ENCODE measurements at regions not wholly inside any gene's neighbourhood (a gene's known extent, or its start where the extent isn't known, plus 50 kb on each side); places are given as distances from the start of the nearest gene placed in this dataset.

- 32 to 43% methylated on average over 7 of the region's 7 CpGs for WGBS, 2 donors
- DNase-seq (ENCODE audit: low spot score in 2 of 2) = peak; percentile 79 to 91
- H3K4me3 ChIP-seq (ENCODE audit: low read depth, poor library complexity, severe bottlenecking) = no peak overlapping the region
- intact Hi-C loops (cut with DNase I; ENCODE audit: low total_unique reads) = no loop called here
- no peak for TF ChIP-seq POLR2A (IDR thresholded peaks at IDR 0.05)
- TF ChIP-seq CTCF (IDR thresholded peaks at IDR 0.05) = no peak
Observed at GRCh38 chr2:18445433-18446320, 114.8 kb downstream of the RDH14 start.

DNA sequence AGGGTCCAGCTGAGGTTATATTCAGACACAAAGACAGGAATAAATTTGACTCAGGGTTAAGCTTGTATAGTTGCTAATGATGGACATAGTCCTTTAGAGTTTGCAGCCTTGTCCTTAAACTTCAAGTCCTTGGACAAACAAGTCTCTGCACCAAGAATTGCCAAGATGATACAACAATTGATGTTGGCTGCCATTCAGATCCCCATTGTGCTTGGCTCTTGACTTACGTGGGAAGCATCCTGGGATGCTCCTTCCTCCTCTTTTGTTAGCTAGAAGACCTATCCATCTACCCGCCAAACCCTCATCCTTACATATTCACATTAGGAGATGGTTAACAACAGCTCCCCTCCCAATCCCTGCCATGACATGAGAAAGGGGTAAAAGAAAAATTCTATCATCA, 115.6 kb downstream of the RDH14 start:
- no peak for DNase-seq (ENCODE audit: low spot score in 2 of 2)
- WGBS, 2 donors = 53 to 61% methylated on average over 2 of the region's 2 CpGs
- H3K4me3 ChIP-seq (ENCODE audit: low read depth, poor library complexity, severe bottlenecking) = no peak overlapping the region
- TF ChIP-seq CTCF (IDR thresholded peaks at IDR 0.05) = no peak
- no peak for TF ChIP-seq POLR2A (IDR thresholded peaks at IDR 0.05)
- intact Hi-C loops (cut with DNase I; ENCODE audit: low total_unique reads) = no loop called here

DNA sequence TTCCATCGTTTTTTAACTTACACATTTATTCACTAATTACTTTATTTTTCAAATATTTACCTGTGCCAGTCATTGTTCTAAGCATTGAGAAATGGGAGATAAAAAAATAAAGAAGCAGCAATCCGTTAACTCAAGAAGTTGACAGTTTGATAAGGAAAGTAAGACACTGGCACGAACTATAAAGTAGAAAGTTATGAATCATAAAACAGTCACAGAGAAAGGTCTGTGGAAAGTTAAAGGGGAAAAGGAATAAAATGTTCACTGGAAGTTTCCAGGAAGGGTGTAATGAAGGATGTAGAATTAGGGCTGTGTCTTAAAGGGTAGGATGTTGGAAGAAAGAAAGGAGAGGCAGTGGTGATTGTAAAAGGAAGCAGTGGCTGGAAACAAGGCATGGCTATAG, 118.9 kb downstream of the RDH14 start:
- no peak for TF ChIP-seq CTCF (IDR thresholded peaks at IDR 0.05)
- no peak for TF ChIP-seq POLR2A (IDR thresholded peaks at IDR 0.05)
- no peak overlapping the region for H3K4me3 ChIP-seq (ENCODE audit: low read depth, poor library complexity, severe bottlenecking)
- DNase-seq (ENCODE audit: low spot score in 2 of 2) = no peak
- 60 to 61% methylated on average over 3 of the region's 3 CpGs for WGBS, 2 donors
- intact Hi-C loops (cut with DNase I; ENCODE audit: low total_unique reads) = no loop called here

GRCh38 chr2:18440777-18441176, 119.7 kb downstream of the RDH14 start:
- H3K4me3 ChIP-seq (ENCODE audit: low read depth, poor library complexity, severe bottlenecking) = no peak overlapping the region
- no peak for DNase-seq (ENCODE audit: low spot score in 2 of 2)
- intact Hi-C loops (cut with DNase I; ENCODE audit: low total_unique reads) = no loop called here
- TF ChIP-seq POLR2A (IDR thresholded peaks at IDR 0.05) = no peak
- 70 to 77% methylated on average over 4 of the region's 4 CpGs for WGBS, 2 donors

GRCh38 chr2:18440141-18440661, 120.3 kb downstream of the RDH14 start:
- peak in 1 of 2 donors; percentile 31 for DNase-seq (ENCODE audit: low spot score in 2 of 2)
- TF ChIP-seq CTCF (IDR thresholded peaks at IDR 0.05) (no peak), POLR2A (IDR thresholded peaks at IDR 0.05) (no peak)
- no peak overlapping the region for H3K4me3 ChIP-seq (ENCODE audit: low read depth, poor library complexity, severe bottlenecking)
- intact Hi-C loops (cut with DNase I; ENCODE audit: low total_unique reads) = no loop called here
- WGBS, 2 donors = 71 to 73% methylated on average over 6 of the region's 6 CpGs

- WGBS, 2 donors = 73 to 80% methylated on average over 3 of the region's 3 CpGs
- DNase-seq (ENCODE audit: low spot score in 2 of 2) = no peak
- TF ChIP-seq POLR2A (IDR thresholded peaks at IDR 0.05) (no peak), CTCF (IDR thresholded peaks at IDR 0.05) (no peak)
- no peak overlapping the region for H3K4me3 ChIP-seq (ENCODE audit: low read depth, poor library complexity, severe bottlenecking)
- intact Hi-C loops (cut with DNase I; ENCODE audit: low total_unique reads) = no loop called here
Observed at GRCh38 chr2:18439716-18440115, 120.7 kb downstream of the RDH14 start.
